Astrocyte of the hippocampus (primary cell): ENCODE measurements at regions not wholly inside any gene's neighbourhood (a gene's known extent, or its start where the extent isn't known, plus 50 kb on each side); places are given as distances from the start of the nearest gene placed in this dataset.
A peak's percentile ranks its signal among the peaks of the same experiment; 100 is the strongest.

Experiments
- DNase-seq: peaks from one replicate; pipeline ENCODE4 v3.0.0; 2011; ENCODE audit warnings: low read depth, low spot score

DNA sequence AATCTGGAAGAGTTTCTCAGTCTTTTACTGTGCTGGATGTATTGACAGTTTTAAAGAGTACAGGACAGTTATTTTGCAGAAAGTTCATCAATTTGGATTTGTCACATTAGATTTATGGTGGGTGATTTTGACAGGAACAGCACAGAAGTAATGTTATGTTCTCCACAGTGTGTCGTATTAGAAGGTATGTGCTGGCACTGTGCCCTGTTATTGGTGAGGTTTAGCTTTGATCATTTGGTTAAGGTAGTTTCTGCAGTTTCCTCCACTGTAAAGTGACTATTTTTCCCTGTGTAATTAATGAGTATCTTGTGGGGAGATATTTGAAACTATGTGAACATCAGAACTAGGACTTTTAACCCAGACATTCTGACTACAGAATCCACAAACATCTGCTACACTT, 308.5 kb upstream of the TBX3 start:
- DNase-seq, result peak; percentile 2

DNA sequence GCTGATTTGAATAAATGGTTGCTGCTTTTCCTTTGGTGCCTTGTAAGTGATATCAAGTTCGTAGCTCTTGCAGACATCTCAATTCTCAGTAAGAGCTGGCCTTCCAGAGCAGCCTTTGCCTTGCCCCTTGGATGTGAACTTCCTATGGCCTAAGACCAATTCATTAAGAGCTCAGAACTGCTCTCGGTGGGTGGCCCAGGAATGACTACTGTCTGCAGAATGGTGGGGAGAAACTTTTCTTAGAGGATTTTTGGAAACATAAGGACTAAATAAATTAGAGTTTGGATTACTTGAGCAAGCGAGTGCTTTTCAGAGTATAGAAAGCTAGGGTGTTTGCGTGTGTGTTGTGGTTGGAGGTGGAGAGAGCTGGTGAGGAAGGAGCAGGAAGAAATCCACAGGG, 306.4 kb upstream of the TBX3 start:
- DNase-seq, result no peak

DNA sequence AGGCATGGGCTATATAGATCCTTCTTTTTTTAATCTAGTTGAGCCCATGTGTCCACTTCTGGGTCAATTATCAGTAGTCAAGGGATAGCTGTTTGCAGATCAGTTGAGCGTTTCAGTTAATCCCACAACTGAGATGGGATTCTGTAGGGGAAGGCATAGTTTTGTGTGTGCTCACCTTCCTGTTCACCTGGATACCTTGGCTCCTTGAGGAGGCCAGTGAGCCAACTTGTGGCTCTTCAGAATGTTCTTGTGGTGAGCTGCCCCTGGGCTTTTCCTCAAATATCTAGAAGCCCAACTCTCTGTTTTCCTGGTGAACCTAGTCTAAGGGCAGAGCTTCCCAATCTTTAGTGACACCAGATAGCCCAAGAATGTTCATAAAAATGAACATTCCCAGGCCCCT, 302.9 kb upstream of the TBX3 start:
- DNase-seq, result no peak

- DNase-seq, result no peak
These were observed 302.3 kb upstream of the TBX3 start for GRCh38 chr12:114986178-114986714.

- DNase-seq, result no peak
These were observed 300.7 kb upstream of the TBX3 start for GRCh38 chr12:114984634-114985061.

- DNase-seq, result no peak
These were observed 298.8 kb upstream of the TBX3 start for GRCh38 chr12:114982760-114983159.

- no peak for DNase-seq
These were observed 297.1 kb upstream of the TBX3 start for GRCh38 chr12:114981036-114981435.

DNA sequence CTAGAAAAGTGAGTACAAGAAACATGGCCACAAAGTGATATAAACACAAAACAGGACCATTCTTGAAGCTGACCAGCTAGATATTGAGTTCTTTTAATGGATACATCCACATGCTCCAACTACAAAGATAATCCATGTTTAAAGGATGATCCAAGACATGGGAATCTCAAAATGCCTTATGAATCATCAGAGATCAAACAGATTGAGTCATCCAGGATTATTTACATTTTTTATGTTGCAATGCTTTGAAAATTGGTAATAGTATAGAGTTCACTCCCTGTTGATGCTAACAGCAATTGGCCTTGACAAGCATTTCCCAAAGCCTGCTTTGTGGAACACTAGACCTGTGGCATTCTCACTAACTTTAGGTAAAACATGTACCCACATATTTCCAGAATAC, 293.0 kb upstream of the TBX3 start:
- DNase-seq, result no peak

- no peak for DNase-seq
These were observed 292.4 kb upstream of the TBX3 start for GRCh38 chr12:114976372-114976771.

- no peak for DNase-seq
These were observed 291.8 kb upstream of the TBX3 start for GRCh38 chr12:114975640-114976310.

- no peak for DNase-seq
These were observed 291.1 kb upstream of the TBX3 start for GRCh38 chr12:114974826-114975639.

DNA sequence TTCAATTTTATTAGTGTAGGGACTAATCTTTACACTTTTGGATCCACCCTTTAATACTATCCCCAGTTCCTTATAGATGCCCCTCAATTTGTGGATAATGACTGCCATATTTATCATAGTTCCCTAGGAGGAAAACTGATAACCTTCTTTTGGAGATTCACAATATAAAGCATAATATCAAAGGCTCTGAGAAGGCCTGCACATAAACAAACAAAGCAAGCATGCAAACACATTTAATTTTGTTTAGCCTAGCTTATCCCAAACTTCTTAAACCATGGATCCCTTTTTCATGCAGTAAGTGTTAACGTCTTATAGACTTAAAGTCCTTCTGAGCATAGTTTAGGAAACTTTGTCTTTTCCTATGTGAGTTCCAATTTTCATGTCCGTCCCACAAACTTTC, 290.4 kb upstream of the TBX3 start:
- no peak for DNase-seq

GRCh38 chr12:114968727-114969126, 284.8 kb upstream of the TBX3 start:
- no peak for DNase-seq

- DNase-seq, result no peak
These were observed 283.2 kb upstream of the TBX3 start for GRCh38 chr12:114967151-114967550.

GRCh38 chr12:114964841-114965240, 280.9 kb upstream of the TBX3 start:
- no peak for DNase-seq

GRCh38 chr12:114963846-114964245, 279.9 kb upstream of the TBX3 start:
- no peak for DNase-seq

DNA sequence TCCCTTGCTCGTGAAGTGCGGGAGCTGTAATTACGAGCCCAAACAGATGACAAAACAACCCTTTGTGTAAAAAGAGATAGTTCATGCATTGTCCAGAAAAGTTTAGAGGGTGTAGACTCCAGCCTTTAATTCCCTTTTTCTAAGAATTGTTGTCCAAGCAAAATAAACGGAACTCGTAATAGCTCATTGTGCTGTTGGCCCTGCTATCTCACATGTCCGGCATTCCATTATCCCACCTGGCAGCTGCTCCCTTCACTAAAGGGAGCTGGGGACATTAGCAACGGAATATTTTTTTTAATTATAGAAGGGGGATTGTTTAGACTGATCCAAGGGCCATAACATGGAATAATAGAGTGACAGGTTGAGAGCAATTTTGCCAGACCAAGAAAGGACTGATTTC, 277.5 kb upstream of the TBX3 start:
- no peak for DNase-seq

GRCh38 chr12:114958538-114958937, 274.6 kb upstream of the TBX3 start:
- DNase-seq, result no peak

GRCh38 chr12:114957225-114957624, 273.2 kb upstream of the TBX3 start:
- DNase-seq, result no peak

GRCh38 chr12:114955414-114956014, 271.5 kb upstream of the TBX3 start:
- no peak for DNase-seq

DNA sequence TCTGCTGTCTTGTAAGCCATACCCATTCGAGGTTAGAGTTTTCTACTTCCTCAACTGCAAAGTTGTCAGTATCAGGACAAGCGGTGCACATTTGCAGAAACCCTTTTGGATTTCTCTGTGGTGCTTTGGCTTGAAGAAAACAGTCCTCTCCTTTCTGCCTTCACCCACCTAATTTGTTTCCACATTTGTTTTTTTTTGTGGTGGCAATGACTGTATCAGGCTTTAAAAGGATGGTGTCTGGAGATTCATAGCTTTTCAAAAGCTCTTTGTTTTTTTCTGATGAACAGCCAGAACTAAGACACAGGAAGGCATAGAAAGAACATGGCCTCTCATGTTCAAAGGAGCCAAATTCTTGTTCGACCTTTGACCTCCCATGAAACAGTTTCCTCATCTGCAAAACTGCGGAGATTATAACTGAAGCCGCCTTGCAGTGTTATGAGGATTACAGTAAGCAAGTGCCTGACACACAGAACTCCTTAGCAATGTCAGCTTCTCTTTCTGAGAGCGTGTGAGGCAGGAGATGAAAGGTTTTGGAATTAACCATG, 270.6 kb upstream of the TBX3 start:
- DNase-seq, result no peak

- peak; percentile 12 for DNase-seq
These were observed 268.7 kb upstream of the TBX3 start for GRCh38 chr12:114952573-114953271.
